GM21515 (cell line): ENCODE measurements at regions not wholly inside any gene's neighbourhood (a gene's known extent, or its start where the extent isn't known, plus 50 kb on each side); places are given as distances from the start of the nearest gene placed in this dataset.
A peak's percentile ranks its signal among the peaks of the same experiment; 100 is the strongest.
"Not testable (repeated sequence)": the region's sequence is repeated elsewhere in the genome, so short reads cannot be mapped to it uniquely, and the experiment has no call there.

Experiments used
- ATAC-seq: cut with Tn5 transposase; IDR thresholded peaks from one replicate; pipeline ENCODE4 v1.9.1; 2021; ENCODE audit not compliant: unreplicated experiment

DNA sequence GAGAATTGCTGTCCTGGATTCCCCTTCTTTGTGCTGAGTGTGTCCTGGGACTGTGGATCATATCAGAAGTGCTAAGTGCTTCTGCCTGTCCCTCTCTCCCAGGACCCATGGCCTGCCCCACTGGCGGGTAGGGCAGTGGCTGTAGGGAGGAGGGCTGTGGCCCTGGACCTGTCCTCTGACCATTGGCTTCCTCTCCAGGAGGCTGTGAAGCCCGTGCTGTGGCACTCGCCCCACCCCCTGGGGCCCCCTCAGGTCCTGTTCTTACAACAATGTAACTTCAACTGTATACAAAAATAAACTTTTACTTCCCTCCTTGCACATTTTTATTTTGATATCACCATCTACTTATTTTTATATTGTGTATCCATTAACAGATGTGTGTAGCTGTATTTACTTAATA, 743.8 kb upstream of the CDH8 start:
- ATAC-seq = not testable (repeated sequence)

DNA sequence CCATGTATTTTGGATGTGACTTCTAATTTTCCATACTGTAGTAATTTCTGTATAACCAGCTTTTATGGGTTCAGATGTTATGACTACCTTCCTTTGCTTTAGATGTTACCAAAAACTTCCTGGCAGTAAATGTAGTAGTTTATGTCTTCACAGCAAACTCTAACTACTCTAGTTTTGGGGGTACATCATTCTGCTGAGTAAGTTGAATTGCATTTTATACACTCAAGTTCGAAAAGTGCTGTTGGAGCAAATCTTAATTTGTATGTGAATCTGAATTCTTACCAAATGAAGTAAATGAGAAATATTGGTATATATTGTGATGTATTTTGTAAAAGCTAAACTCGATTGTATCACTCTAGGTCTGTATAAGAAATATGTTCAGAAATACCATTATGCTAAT, 728.3 kb upstream of the CDH8 start:
- ATAC-seq = no peak

DNA sequence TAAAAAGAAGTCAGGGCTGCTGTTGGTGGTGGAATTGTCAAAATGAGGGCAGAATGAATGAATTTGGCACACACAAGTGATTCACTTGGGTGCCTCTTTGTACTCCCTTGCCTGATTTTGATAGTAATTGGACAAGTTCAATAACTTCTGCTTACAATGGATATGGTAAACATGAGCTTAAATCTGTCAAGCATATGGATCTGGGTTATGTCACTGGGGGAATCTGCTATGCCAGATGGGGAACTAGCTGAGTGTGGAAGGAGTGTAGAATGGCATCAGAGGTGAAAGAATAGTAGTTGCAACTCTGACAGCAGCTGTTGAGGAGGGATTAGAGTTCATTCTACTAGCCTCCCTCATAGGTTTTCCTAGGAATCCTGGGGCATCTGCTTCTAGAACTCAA, 724.2 kb upstream of the CDH8 start:
- no peak for ATAC-seq

DNA sequence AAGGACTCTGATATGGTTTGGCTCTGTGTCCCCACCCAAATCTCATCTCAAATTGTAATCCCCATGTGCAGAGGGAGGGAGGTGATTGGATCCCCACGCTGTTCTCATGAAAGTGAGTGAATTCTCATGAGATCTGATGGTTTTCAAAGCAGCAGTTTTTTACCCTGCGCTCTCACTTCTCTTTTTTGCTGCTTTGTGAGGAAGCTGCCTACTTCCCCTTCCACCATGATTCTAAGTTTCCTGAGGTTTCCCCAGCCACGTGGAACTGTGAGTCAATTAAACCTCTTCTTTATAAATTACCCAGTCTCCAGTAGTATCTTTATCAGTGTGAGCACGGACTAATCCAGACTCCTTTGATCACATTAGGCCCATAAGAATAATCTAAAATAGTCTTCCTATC, 719.7 kb upstream of the CDH8 start:
- ATAC-seq = no peak

DNA sequence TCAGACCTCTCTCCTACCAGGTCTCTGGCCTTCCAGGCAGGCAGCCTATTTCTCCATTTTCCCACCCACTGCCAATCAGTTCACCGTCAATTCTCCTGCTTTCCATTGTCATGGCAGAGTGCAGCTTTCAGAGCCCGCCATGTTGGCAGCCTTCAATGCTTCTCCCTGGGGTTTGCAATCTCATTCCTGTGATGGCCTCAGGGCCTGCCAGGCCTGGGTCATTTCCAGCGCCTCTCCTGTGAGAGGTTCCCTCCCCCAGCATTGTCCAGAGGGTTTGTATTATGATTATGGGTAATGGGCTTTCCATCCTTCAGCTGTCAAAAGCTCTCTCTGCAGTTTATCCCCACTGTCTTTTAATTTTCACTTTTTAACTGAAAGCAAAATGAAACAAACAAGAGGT, 716.6 kb upstream of the CDH8 start:
- no peak for ATAC-seq

DNA sequence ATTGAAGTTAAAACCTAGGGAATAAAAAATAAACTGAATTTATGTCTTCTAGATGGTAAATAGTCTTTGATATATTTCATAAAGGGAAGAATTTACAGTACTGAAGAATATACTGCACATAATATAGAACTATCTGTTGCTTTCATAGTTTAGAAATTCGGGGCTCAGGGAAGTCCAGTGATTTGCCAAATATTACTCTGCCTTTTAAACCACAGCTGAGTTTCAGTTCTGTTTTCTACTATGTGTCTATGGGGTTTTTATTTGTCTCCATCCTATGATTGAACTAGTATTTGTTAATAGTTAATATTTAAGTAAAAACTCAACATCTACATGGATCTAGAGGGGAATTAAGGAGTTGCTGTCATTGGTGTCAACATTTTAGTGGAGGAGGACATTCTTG, 715.0 kb upstream of the CDH8 start:
- peak; percentile 67 for ATAC-seq

DNA sequence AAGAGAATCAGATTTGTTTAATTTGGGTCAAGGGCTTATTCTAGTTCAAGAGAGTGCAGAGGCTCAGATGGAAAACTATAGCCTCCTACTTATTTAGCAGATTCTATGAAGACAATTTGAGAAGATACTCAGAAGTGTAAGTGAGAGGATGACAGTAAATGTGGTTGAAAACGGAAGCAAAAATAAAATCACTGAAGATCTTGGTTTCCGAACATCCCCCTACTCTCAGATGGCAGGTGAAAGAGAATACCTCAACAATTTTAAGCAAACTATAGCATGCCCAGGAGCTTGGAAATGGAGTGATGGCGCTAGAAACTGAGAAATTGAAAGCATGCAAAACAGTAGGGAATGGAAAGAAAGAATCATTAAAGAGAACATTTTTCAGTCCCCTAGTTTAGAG, 705.5 kb upstream of the CDH8 start:
- no peak for ATAC-seq

DNA sequence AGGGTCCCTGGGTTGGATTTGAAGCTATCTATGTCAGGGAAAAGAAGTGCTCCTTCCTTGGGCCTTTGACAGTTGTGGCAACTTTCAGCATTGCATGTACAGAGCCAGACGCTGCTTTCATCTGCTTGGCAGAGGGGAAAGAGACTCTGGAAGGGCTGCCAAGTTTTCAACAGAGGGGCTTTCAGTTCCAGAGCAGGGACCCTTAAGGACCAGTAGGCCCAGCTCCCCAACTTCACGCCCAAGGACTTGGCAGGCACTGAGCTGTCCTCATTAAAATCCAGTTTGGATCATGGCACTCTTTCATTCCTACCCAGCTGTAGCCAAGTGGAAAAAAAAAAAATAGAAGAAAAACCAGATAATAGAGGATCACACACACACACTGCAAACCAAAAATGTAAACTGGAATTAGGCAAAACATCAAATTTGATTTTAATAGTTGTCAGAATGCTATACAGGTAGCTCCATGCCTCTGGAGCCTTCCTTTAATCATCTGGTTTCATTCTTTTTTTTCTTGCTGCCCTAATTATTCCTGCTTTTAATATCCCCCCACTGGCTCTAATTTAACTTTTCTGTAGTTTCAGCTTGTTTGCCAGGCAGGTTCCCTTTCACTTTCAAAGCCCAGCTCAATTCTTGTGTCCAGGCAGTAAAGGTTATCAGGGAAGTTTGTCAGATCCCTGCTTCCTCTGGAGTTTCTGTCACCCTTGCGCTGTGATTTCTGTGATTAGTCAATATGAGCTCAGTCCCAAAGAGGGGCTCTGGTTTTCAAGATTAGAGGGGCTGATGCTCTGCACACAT, 702.6 kb upstream of the CDH8 start:
- no peak for ATAC-seq

DNA sequence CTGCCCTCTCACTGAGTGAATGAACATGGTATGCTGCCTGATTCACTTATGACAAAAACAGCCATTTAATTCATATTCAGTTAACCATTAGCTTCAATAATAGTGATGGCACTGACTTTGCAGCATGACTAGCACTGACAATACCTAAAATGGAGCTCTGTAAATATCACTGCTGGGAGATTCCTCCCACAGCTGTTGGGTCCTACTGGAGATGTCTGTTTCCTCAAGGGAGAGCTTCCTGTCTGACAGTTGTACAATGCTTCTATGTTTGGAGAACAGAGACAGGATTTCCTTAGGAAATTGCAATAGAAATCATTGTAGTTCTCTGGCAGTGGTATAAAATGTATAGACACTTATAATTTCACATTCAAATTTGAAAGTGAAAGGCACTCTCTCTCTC, 695.9 kb upstream of the CDH8 start:
- ATAC-seq = no peak

DNA sequence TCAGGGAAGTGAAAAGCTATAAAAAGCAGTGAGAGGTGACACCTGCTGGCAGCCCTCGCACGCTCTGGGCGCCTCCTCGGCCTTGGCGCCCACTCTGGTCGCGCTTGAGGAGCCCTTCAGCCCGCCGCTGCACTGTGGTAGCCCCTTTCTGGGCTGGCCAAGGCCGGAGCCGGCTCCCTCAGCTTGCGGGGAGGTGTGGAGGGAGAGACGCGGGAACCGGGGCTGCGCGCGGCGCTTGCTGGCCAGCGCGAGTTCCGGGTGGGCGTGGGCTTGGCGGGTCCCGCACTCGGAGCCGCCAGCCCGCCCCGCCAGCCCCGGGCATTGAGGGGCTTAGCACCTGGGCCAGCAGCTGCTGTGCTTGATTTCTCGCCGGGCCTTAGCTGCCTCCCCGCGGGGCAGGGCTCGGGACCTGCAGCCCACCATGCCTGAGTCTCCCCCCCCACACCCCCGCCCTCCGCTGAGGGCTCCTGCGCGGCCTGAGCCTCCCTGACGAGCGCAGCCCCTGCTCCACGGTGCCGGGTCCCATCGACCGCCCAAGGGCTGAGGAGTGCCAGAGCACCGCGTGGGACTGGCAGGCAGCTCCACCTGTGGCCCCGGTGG, 688.5 kb upstream of the CDH8 start:
- ATAC-seq = not testable (repeated sequence)

DNA sequence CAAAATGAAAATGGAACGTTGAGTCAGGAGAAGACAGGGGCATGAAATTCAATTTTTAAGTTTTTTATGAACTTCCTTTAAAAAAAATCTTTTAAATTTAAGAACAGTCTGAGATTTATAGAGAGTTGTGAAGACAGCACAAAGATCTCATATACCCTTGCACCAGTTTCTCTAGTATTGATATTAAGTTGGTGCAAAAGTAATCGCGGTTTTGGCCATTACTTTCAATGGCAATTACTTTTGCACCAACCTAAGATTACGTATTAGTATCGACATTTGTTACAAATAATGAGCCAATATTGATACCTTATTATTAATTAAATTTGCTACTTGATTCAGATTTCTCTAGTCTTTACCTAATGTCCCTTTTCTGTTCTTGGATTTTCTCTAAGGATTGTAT, 684.4 kb upstream of the CDH8 start:
- ATAC-seq = no peak

DNA sequence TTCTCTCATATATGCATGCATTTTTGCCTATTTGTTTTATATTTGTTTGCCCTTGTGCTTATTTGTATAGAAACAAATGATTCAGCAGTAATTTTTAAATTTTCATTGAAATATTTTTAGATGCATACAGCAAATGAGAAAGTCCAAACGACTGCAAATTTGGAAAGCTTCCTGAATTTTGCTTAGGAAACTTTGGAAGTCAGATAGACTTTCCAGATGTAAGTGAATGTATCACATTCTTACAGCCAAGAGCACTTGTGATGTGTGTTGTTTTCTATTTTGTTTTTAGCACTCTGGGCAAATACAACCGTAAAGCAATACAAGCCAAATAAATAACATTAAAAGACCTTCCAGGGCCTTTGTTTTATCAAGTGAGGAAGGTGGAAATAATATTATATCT, 680.8 kb upstream of the CDH8 start:
- no peak for ATAC-seq

DNA sequence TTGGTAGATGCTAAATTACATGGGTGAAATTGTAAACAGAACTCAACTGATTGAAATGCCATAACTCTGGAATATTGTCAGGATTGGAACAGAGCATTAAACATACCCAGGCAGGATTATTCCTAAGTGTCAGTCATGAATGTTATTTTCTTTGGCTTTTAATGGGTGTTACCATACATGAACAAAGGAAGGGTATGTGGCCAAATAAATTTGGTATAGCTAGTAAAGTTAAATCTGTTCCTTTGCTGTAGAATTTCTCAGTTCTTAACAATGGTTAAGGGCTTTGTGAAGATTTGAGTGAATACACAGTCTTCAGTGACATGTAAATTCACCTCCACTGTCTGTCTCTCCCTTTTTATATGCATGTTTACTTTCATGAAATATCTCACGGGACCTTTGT, 679.5 kb upstream of the CDH8 start:
- no peak for ATAC-seq

DNA sequence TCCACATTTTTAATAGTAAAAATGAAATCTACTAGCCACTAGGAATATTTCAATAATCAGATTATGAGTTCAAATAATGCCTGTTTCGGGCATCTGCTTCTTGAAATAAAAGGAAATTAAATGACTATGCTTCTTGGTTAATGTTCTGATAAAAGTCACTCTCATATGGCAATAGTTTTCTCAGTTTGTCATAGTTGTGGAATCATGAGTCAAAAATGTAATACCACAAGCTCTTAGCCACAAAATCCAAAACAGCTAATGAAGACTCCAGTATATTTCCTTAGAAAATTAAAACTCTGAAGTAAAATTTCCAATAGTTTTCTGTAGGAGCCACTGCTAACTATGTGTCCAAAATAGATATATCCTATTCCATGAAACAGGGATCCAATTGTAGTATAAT, 676.3 kb upstream of the CDH8 start:
- ATAC-seq = no peak

DNA sequence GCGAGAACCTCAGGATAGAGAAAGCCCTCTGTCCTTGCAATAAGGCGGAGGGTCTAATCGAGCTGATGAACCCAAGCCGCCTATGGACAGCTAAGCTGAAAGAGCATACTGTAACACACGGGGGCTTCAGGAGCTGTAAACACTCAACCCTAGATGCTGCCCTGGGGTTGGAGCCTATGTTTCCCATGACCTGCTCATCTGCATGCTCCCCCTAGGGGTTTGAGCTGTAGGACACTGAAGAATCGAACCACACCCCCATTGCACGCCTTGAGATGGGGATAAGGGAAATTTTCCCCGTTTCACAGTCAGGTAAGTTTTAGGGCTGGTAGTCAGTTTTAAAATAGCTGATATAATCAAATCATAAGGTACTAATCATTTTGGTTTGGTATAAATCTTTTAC, 675.6 kb upstream of the CDH8 start:
- ATAC-seq = no peak

DNA sequence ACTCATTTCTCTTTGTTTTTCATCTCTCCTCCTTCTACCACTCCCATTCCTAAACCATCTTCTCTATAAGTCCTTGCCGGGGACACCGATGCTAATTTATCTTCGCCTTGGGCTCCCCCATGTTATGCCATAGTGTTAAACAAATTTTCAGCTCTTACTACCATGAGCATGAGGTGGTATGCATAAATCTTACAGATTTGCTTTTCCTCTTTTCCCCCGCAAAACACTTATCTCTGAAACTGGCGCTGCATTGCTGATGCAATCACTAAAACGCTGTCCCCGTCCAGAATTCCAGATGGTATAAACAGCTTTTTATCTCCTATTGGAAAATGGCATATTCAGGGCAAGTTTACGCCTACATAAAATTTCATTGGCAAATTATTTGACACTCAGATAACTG, 673.6 kb upstream of the CDH8 start:
- no peak for ATAC-seq

DNA sequence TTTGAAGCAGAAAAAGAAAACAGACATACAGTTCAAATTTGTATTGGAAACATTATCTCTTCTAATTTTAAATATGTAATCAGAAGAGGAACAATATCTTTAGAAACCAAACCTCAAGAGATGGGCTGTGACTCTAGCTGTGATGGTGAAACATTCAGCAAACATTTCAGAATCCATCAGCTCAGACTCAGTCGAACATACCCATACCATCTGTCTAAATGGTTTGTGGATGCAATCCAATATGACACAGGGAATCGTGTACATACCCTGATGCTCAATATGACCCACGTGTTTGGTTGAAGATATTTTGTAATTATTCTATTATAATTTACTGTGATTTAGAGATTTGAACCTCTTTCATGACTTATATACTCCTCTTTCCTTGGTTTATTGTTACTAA, 665.2 kb upstream of the CDH8 start:
- ATAC-seq = no peak

DNA sequence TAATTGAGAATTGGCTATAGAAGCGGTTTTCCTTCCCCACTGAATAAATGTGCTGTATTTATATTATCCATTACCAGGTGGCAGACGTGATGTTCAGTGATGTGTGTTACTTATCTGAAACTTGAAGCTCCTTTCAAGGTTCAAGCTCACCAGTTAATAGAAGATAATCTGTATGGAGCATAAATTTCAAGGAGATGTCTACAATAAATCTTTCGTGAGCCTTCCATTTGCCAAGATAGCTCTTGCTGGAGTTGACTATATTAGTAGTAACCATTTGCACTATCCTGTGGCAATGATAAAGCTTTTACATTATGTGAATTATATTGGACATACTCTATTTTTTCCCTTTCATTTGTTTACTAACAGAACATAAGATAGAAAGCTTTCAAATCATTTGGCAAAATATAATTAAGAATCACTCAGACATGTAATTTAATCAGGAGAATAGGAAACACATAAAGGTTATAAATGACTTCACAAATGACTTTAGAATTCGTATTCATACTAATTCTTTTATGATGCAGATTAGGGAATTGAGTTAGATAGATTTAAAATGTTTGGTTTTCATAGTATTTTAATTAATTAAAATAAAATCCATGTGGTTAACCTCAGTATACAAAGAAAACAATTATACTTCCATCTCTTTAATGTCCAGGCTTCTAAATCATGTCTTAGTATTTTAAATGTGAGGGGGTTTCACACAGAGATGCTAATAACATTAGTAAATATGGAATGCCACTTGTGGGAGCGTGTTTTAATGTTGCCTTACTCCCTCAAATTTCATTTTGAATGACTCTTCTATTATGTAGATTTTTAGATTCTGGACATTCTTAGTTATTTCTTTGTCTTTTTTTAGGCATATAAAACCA, 664.4 kb upstream of the CDH8 start:
- ATAC-seq = no peak

DNA sequence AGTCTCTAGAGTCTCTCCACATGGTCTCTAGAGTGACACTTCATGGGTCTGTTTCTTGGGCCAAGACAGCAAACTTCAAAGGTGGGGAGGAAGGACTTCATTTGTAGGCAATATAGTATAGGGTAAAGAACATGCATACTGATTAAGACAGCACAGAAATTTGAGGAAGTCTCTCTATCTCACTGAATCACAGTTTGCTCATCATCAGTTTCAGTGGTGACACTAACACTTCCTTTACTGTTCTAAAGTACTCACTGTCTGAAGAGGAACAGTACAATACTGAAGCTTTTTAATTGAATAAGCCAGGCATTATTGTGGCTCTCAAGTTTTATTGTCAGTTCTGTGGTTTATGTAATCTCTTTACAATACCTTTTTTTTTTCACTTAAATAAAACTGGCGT, 656.4 kb upstream of the CDH8 start:
- ATAC-seq = peak; percentile 55

DNA sequence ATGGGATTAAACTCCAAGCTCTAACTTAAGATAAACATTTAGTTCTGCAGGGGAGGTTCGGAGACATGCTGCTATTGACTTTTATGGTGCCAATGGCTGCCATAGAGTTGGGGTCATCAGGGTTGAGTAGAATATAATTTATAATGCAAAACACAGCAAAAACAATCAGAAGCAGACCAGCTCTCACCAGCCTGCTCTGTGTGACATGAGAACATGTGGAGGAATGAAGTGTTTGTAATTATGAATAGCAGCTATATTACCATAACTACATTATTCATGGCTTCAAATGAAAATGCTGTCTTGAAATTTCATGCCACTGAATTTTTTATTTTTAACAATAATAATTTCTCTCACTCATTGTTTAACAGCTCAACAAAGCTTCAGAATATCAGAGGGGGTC, 645.6 kb upstream of the CDH8 start:
- no peak for ATAC-seq

DNA sequence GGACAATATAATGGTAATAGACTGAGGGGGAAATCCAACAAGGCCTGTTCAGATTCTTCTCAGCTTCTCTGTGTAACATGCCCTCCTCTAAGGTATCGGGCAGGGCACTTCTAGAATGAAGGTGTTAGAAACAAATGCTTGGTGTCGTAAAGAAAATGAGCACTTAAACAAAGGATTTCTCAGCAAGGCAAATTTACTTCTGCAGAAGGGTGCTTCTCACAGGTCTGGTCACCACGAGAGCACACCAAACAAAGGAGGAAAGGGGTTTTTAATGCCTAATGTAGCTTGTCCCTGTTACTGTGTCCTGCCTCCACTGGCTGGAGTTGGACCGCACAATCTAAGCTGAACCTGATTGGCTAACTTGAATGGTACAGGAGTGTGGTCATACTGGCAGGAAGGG, 642.6 kb upstream of the CDH8 start:
- no peak for ATAC-seq

DNA sequence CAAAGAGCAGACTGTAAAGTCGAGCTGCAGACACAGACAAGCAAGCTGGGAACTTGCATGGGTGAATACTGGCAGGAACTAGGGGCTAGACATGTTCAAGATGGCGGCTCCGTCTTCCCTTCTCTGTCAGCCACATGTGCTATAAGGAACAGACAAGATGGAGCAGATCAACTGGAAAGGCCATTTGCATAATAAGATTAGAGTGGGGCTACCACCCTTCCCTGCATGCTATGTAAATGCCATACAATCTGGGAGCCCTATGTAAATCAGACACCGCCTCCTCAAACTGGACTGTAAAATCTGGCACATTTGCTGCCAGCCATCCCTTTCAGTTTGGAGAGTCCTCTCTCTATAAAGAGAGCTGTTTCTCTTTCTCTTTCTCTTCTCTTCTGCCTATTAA, 640.1 kb upstream of the CDH8 start:
- ATAC-seq = no peak
